GM21360 (cell line): ENCODE measurements at regions not wholly inside any gene's neighbourhood (a gene's known extent, or its start where the extent isn't known, plus 50 kb on each side); places are given as distances from the start of the nearest gene placed in this dataset.
"Not testable (repeated sequence)": the region's sequence is repeated elsewhere in the genome, so short reads cannot be mapped to it uniquely, and the experiment has no call there.

ENCODE experiments used
- ATAC-seq: cut with Tn5 transposase; IDR thresholded peaks from one replicate; pipeline ENCODE4 v1.9.1; 2021; ENCODE audit warnings: mild to moderate bottlenecking, moderate library complexity; ENCODE audit not compliant: unreplicated experiment

GRCh38 chr4:156420623-156421022 is 467.0 kb upstream of the CTSO start:
- no peak for ATAC-seq

GRCh38 chr4:156419080-156419685 is 465.5 kb upstream of the CTSO start:
- ATAC-seq = no peak

DNA sequence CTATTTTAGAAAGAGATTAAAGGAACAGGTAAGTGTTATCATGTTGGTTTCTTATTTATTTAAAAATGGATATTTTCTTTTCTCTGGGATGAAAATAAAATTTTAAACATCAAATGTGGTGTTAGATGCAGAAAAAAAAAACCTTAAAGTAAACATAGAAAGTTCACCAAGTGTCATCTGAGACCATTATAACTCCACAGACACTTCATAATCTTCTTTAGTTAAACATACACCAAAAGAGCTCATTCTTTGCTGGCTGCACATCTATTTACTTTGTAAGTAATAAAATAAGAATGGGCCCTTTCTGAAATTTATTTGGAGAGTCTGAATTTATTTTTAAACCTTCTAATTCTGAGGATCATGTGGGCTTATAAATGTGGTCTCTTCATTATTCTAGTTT is 460.7 kb upstream of the CTSO start:
- no peak for ATAC-seq

DNA sequence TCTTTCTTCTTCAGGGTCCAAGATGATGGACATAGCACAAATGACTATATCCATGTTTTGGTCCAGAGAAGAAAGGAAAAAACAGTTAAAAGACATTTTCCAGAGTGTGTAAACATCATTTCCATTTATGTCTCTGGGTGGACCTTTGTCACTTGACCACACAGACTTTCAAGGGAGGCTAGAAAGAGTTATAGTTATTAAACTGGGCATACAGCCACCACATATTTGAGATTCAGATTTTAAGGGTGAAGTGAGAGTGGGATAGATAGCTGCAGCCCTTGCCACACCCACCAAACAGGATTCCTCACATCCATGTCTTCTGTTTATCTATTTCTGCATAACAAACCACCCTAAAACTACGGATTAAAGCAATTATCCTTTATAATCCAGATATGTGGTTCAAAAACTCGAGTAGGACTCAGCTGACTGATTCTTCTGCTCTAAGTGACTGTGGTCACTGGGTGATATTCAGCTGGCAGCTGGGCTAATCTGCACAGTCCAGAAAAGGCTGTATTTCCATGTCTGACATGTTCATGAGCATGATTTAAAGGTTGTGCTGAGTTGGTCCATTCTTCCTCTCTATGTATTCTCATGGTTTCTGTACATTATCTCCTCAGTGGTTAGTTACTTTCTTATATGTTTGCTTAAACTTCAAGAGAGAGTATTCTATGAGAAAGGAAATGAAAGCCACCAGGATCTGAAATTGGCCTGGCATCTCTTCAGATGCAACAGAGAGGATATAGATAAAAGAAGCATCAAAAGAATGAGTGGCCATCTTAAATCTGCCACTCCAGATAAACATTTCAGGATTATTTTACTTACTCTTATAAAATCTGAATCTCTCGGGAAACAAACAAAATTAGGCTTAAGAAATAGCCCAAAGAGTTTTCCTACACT is 459.8 kb upstream of the CTSO start:
- no peak for ATAC-seq

GRCh38 chr4:156411531-156411930 is 457.9 kb upstream of the CTSO start:
- no peak for ATAC-seq

GRCh38 chr4:156408749-156409148 is 455.1 kb upstream of the CTSO start:
- no peak for ATAC-seq

GRCh38 chr4:156401371-156401770 is 447.7 kb upstream of the CTSO start:
- no peak for ATAC-seq

GRCh38 chr4:156396534-156396933 is 442.9 kb upstream of the CTSO start:
- no peak for ATAC-seq

- no peak for ATAC-seq
Measured at GRCh38 chr4:156391325-156391653, 437.6 kb upstream of the CTSO start.

- ATAC-seq = no peak
Measured at GRCh38 chr4:156390599-156391324, 437.1 kb upstream of the CTSO start.

GRCh38 chr4:156388826-156389225 is 435.2 kb upstream of the CTSO start:
- ATAC-seq = no peak

DNA sequence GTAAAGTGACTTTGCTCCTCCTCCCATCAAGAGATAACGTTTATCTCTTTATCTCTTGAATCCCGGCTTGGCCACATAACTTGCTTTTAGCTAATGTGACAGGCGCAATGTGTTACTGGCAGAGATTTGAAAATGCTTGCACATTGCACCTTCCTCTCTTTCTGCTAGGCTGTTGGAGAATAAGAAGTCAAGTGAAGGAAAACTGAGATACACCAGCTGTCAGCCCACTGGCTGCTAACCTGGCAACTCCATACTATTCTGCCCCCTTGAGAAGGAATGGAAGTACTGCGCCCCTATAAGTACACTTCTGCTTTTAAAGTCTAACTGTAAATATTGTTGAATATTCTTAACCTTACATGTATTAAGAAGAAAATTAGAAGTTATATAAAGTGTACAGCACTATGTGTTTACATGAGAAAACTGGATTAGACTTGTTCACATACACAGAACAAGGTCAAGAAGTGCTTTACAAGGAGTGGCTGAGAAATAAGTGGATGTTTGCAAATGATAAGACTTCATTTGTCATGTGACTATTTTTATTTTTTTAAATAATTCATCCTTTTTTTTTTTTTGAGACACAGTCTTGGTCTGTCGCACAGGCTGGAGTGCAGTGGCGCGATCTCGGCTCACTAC is 424.5 kb upstream of the CTSO start:
- ATAC-seq = peak; percentile 96

- ATAC-seq = no peak
Measured at GRCh38 chr4:156377036-156377710, 423.5 kb upstream of the CTSO start.

GRCh38 chr4:156374894-156375293 is 421.2 kb upstream of the CTSO start:
- ATAC-seq = no peak

- no peak for ATAC-seq
Measured at GRCh38 chr4:156374069-156374468, 420.4 kb upstream of the CTSO start.

DNA sequence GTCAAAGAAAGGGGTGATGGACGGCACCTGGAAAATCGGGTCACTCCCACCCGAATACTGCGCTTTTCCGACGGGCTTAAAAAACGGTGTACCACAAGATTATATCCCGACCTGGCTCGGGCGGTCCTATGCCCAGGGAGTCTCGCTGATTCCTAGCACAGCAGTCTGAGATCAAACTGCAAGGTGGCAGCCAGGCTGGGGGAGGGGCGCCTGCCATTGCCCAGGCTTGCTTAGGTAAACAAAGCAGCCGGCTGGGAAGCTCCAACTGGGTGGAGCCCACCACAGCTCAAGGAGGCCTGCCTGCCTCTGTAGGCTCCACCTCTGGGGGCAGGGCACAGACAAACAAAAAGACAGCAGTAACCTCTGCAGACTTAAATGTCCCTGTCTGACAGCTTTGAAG is 413.8 kb upstream of the CTSO start:
- ATAC-seq = not testable (repeated sequence)

DNA sequence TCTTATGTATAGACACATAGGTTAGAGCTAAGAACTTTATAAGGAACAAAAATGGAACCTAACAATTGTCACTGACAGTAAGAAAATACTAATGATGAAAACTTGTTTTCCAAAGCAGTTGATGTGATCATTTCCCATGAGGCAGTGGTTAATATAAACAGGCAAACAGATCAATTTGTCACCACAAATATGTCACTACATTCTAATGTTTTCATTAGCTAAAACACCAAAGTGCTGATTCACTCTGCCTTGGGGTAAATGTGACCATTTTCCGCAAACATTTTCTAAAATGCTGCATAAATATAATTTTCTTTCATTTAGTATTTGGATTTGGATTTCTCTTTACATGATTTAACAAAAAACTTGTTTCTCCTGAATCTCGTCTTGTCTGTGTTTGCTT is 408.9 kb upstream of the CTSO start:
- no peak for ATAC-seq

DNA sequence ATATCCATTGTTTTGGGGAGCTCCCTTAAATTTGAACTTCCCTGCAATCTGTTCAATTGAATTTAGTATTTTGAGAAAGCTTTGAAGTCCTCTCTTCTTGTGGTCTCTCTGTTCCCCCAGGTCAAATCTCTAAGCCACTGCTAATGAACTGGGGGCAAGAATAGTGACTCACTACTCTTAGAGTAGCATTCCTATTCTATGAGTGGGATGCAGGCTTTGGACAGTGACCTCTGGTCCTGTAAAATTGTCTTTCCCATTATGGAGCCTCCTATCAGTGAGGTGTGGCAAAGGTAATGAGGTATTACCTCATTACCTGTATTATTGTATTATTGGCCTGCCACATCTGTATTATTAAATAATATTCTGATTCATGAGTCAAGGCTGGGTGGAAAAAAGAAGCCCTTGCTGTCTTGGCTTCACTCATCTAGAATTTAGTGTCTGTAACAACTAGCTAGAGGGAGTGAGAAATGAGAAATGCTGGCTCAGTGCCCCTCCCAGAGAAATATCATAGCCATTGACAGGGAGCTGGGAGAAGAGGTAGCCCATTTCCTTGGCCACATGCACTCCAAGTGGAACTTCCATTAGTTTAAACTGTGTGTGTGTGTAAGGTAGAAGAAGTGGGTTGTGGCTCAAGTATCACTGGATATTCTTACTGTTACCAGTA is 393.9 kb upstream of the CTSO start:
- ATAC-seq = no peak

DNA sequence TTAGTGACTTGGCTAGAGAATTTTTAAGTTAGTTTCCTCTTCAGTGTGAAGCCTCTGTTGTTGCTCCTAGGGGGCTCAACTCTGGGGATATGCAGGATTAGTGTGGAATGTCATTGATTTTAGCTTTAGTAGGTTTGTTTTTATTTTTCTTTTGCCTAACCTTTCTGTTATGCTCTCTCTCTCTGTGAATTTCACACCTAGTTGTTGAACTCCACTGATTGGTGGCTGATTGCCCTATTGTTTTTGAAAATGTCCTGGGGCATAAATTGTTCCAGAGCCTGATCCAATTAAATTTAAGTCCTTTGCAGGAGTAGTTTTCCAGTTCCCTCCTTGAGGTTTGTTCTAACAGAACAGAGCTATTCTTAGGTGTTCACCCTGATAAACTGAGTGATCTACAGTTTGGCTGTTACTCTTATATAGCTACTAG is 393.3 kb upstream of the CTSO start:
- no peak for ATAC-seq

DNA sequence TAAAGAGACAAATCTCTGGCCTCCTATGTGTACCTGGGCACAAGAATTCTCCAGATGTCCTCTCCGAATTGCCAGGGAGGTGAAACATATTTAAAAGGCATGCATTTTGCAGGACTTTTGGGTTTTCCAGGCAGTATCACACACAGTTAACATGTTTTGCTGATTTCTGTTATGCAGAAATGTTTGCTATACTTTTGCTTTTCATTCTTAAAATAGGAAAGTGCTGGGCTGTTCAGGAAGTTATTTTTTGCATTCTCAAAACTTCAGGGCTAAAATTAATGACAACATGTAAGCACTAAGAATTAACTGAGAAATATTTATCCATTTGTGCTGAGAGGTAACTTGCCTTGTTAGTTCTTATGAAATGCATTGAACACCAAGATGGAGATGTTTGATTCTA is 390.7 kb upstream of the CTSO start:
- no peak for ATAC-seq
